RKO (cell line): ENCODE measurements at regions not wholly inside any gene's neighbourhood (a gene's known extent, or its start where the extent isn't known, plus 50 kb on each side); places are given as distances from the start of the nearest gene placed in this dataset.
"Not testable (repeated sequence)": the region's sequence is repeated elsewhere in the genome, so short reads cannot be mapped to it uniquely, and the experiment has no call there.

ENCODE experiments used
- DNase-seq: peaks from one replicate; pipeline ENCODE4 v3.0.0-alpha.2; 2016; ENCODE audit warnings: low spot score

GRCh38 chr9:75197561-75197960 lies 109.2 kb downstream of the OSTF1 start:
- no peak for DNase-seq

GRCh38 chr9:75198436-75198835 lies 110.1 kb downstream of the OSTF1 start:
- DNase-seq: no peak

- DNase-seq: peak; percentile 69
Observed at GRCh38 chr9:75200892-75201470, 112.7 kb downstream of the OSTF1 start.

- DNase-seq: no peak
Observed at GRCh38 chr9:75201480-75202209, 113.3 kb downstream of the OSTF1 start.

- not testable (repeated sequence) for DNase-seq
Observed at GRCh38 chr9:75207997-75208396, 119.7 kb downstream of the OSTF1 start.

GRCh38 chr9:75210215-75210614 lies 121.9 kb downstream of the OSTF1 start:
- DNase-seq: no peak

GRCh38 chr9:75213765-75214164 lies 125.5 kb downstream of the OSTF1 start:
- DNase-seq: no peak

- no peak for DNase-seq
Observed at GRCh38 chr9:75226403-75227139, 138.3 kb downstream of the OSTF1 start.

- DNase-seq: no peak
Observed at GRCh38 chr9:75228893-75229292, 140.6 kb downstream of the OSTF1 start.

GRCh38 chr9:75229605-75230332 lies 141.5 kb downstream of the OSTF1 start:
- DNase-seq: no peak

- DNase-seq: no peak
Observed at GRCh38 chr9:75230469-75230868, 142.2 kb downstream of the OSTF1 start.

- DNase-seq: no peak
Observed at GRCh38 chr9:75231167-75231566, 142.9 kb downstream of the OSTF1 start.

- no peak for DNase-seq
Observed at GRCh38 chr9:75233011-75233410, 144.7 kb downstream of the OSTF1 start.

- DNase-seq: no peak
Observed at GRCh38 chr9:75235632-75236031, 147.3 kb downstream of the OSTF1 start.

- peak; percentile 61 for DNase-seq
Observed at GRCh38 chr9:75238311-75238976, 150.1 kb downstream of the OSTF1 start.

- DNase-seq: peak; percentile 61
Observed at GRCh38 chr9:75239176-75239575, 150.9 kb downstream of the OSTF1 start.

- DNase-seq: no peak
Observed at GRCh38 chr9:75242426-75242825, 154.1 kb downstream of the OSTF1 start.

GRCh38 chr9:75246949-75247348 lies 158.6 kb downstream of the OSTF1 start:
- DNase-seq: no peak

GRCh38 chr9:75265525-75265972 lies 177.2 kb downstream of the OSTF1 start:
- DNase-seq: peak; percentile 50

GRCh38 chr9:75269197-75269596 lies 180.9 kb downstream of the OSTF1 start:
- no peak for DNase-seq

- not testable (repeated sequence) for DNase-seq
Observed at GRCh38 chr9:75273055-75273454, 184.7 kb downstream of the OSTF1 start.

- no peak for DNase-seq
Observed at GRCh38 chr9:75274781-75275180, 186.5 kb downstream of the OSTF1 start.
